GM19043 (cell line): ENCODE measurements at regions not wholly inside any gene's neighbourhood (a gene's known extent, or its start where the extent isn't known, plus 50 kb on each side); places are given as distances from the start of the nearest gene placed in this dataset.

Experiments used
- ATAC-seq: cut with Tn5 transposase; IDR thresholded peaks from one replicate; pipeline ENCODE4 v1.9.1; 2021; ENCODE audit warnings: low read depth; ENCODE audit not compliant: unreplicated experiment

- no peak for ATAC-seq
Observed at GRCh38 chr20:11769825-11770224, 147.9 kb upstream of the BTBD3 start.

- no peak for ATAC-seq
Observed at GRCh38 chr20:11772226-11772730, 145.4 kb upstream of the BTBD3 start.

GRCh38 chr20:11776687-11777086 lies 141.0 kb upstream of the BTBD3 start:
- ATAC-seq: no peak

GRCh38 chr20:11777387-11778205 lies 140.1 kb upstream of the BTBD3 start:
- no peak for ATAC-seq

- no peak for ATAC-seq
Observed at GRCh38 chr20:11778206-11778570, 139.5 kb upstream of the BTBD3 start.

GRCh38 chr20:11780765-11781369 lies 136.8 kb upstream of the BTBD3 start:
- ATAC-seq: peak; percentile 58

- ATAC-seq: no peak
Observed at GRCh38 chr20:11783102-11783850, 134.4 kb upstream of the BTBD3 start.

DNA sequence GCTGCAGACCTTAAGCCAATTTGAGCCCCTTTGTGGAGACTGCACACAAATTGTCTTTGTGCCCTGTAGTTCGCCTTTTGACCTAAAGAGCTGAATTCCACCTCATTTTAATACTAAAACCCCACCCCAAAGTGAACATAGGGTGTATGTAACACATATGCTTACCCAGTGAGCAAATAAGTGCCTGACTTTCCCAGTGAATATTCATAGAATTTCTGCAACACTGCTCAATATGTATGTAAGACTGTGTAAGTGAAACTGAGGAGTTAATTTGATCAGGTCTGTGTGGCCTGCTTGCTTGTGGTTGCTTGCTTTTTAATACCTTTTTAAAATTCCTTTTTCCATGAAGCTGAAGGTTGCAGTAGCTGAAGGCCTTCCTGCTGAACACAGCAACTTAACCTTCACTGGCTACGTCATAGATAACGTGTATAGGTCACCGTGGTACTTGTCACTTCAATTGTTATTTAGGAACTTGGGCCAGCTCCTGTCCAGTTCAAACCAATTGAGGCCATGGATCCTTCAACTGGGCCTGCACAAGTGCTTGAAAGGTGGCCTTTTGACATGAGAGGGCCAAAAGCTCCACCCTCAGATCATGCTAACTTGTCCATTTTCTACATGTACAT lies 131.7 kb upstream of the BTBD3 start:
- ATAC-seq: no peak

DNA sequence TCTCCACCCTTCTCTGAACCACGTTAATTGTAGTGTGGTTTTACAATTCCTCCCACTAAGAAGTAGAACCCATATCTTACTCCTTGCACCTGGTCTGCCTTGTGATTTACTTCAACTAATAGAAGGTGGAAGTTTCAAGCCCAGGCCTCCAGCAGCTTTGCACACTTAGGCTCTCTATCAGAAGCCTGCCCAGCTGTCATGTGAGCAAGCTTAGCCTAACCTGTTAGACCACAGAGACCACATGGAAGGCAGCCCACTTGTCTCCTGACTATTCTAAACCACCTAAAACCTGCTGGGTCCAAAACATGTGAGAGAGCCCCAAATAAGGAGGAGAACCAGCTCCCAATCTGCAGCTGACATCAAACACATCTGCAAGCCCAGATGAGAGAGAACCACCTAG lies 127.6 kb upstream of the BTBD3 start:
- no peak for ATAC-seq

DNA sequence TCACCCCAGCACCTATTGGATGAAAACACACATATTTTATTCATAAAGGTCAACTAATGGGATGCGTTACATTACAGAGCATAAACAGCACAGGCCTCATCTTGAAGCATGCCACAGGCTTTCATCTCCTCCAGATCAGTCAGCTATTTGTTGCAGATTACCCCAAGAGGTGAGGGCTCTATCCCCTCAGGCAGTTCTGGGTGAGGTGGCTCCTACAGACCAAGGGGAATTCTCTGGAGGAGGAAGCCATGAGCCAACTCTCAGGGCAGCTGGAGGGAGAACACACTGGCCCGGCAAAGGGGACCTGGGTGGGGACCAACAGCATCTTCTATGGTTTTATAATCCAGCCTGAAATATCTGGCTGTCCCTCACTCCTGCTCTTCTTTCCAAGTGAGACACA lies 126.4 kb upstream of the BTBD3 start:
- ATAC-seq: no peak

- ATAC-seq: no peak
Observed at GRCh38 chr20:11791835-11792567, 125.7 kb upstream of the BTBD3 start.

DNA sequence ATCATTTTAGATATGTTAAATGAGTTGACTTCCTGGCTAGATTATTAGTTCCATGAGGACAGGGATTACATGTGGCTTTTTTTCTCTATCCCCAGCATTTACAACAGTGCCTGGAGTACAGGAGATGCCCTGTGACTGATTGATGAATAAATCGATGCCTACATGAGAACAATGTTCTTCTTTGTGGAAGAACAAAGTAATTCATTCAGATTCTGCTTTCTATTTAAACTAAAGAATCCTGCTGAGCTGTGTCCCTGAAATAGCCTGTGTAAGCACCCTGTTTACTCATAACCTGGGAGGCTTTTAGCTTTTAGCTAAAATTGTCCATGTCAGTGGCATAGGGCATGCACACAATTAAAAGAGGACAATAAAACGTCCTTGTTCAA lies 125.1 kb upstream of the BTBD3 start:
- ATAC-seq: no peak

DNA sequence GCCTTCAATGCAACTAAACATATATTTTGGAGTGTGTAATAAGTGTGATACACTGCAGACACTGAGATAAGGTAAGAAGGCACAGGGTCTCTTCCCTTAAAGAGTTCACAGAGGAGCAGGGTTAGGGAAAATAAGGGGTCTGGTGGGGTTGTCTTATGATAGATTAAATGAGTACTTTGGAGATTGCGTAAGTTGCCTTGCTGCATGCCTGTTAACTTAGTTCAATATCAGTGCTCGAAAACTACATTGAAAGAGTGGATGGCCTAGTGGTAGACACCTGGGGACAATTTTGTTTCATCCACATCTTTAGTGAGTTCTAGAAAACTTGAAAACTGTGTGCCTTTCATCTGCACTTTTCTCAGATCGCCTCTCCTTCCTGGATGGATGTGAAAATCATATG lies 123.2 kb upstream of the BTBD3 start:
- no peak for ATAC-seq

DNA sequence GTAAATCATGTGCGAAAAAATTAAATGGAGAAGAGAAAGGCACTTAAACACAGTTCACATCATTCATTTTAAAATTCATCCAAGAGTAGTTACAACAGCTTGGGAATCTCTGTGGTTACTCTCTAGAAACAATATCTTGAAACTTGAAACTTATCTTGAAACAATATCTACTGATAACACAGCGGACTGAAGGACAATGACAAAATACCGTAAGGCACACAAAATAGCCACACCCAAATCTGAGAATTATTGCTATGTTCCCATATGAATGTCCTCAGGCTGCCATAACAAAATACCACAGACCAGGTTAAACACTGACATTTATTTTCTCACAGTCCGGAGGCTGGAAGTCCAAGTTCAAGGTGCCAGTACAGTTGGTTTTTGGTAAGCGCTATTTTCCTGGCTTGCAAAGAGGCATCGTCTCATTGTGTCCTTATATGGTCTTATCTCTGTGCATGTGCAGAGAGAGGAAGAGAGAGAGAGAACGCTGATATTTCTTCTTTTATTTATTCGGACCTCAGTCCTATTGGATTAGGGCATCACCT lies 122.5 kb upstream of the BTBD3 start:
- ATAC-seq: no peak

DNA sequence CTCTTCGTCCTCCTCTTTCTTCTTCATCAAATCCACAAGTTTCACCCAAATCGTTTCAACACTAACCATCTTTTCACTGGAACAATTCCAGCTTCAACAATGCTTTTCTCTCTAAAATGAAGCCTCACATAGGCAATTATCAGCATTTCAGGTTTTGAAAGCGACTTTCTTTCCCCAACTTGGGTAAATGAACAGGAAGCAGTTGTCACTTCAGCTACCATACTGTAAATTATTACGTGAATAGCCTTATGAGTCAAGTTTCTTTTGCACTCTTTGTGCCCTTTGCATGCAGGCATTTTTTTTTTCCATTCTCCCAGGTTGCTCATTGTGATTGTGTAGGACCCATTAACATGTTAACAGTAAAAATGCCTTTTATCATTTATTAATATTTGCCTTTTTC lies 121.7 kb upstream of the BTBD3 start:
- no peak for ATAC-seq

- no peak for ATAC-seq
Observed at GRCh38 chr20:11797156-11797555, 120.5 kb upstream of the BTBD3 start.

- no peak for ATAC-seq
Observed at GRCh38 chr20:11799281-11799684, 118.4 kb upstream of the BTBD3 start.

- no peak for ATAC-seq
Observed at GRCh38 chr20:11807054-11808048, 110.3 kb upstream of the BTBD3 start.

DNA sequence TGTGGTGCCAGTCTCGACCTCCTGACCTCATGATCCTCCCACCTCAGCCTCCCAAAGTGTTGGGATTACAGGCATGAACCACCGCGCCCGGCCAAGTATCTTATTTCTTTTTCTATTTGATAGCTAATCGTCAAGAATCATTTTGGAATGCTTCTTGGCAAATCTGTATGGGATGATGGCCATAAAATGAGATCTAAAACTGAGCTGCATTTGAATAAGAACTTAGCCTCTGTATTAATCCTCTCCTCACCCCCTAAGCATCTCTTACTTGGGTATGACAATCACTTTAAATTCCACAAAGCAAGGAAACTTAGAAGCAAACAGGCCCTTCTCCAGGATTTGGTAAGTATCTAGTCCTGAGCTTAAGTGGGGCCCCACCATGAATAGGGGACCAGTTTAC lies 108.9 kb upstream of the BTBD3 start:
- ATAC-seq: no peak
